ENCODE measurements at regions not wholly inside any gene's neighbourhood (a gene's known extent, or its start where the extent isn't known, plus 50 kb on each side); places are given as distances from the start of the nearest gene placed in this dataset.

- WGBS (ENCODE audit: insufficient coverage), result no CpG with 5 or more reads among the region's 2 CpGs
- no peak for DNase-seq
- H3K4me2 ChIP-seq (replicated peaks; ENCODE audit: extremely low read depth, low read length, poor library complexity, severe bottlenecking), result no peak overlapping the region
Measured at GRCh38 chr13:73974051-73974450, 160.2 kb downstream of the KLF12 start.

GRCh38 chr13:73973156-73973555, 161.0 kb downstream of the KLF12 start:
- intact Hi-C loops (cut with micrococcal nuclease), result no loop called here

More at GRCh38 chr13:73974051-73974450, 160.2 kb downstream of the KLF12 start:
- Histone ChIP-seq H3K36me3 (replicated peaks in 1 of 2; ENCODE audit: control insufficient read depth in 1 of 2, insufficient read depth in 2 of 2, low read length in 2 of 2) (no peaks in the 10 kb centered on the region), H3K4me3 (replicated peaks in 1 of 3; ENCODE audit: low read depth in 2 of 3, low read length in 3 of 3) (no peak overlapping the region), H4K20me1 (ENCODE audit: insufficient read depth, low read length) (no peaks in the 10 kb centered on the region), H3K27me3 (ENCODE audit: control insufficient read depth in 2 of 2, insufficient read depth in 2 of 2, low read length in 2 of 2) (no peaks in the 10 kb centered on the region), H3K9ac (ENCODE audit: insufficient read depth, low read length, poor library complexity, severe bottlenecking) (no peak overlapping the region), H3K9me3 (replicated peaks in 1 of 2; ENCODE audit: control insufficient read depth in 1 of 2, insufficient read depth in 1 of 2, low read length in 2 of 2) (peaks cover 6% of the 10 kb centered on the region in 2 donors), H3K4me1 (ENCODE audit: control insufficient read depth in 1 of 2, insufficient read depth in 2 of 2, low read length in 2 of 2) (no peaks in the 10 kb centered on the region), H2AFZ (ENCODE audit: insufficient read depth, low read depth, low read length, poor library complexity, severe bottlenecking) (no peak overlapping the region), H3K79me2 (ENCODE audit: insufficient read depth, low read length) (no peaks in the 10 kb centered on the region), H3K27ac (ENCODE audit: low read depth in 1 of 2, low read length in 2 of 2) (no peak overlapping the region)
- no peak for TF ChIP-seq CTCF (IDR thresholded peaks at IDR 0.05)
- intact Hi-C loops (cut with micrococcal nuclease), result no loop called here
- Mint-ChIP-seq H3K9me3 (peaks cover 3 to 12% (median 8%) of the 10 kb centered on the region in 7 donors), H3K4me3 (no peak overlapping the region), H3K27ac (no peak overlapping the region), H3K36me3 (no peaks in the 10 kb centered on the region), H3K27me3 (ENCODE audit: low read depth in 3 of 3) (peaks cover 0 to 2% (median 0%) of the 10 kb centered on the region in 3 donors), H3K4me1 (no peaks in the 10 kb centered on the region)

More at GRCh38 chr13:73973156-73973555, 161.0 kb downstream of the KLF12 start:
- Mint-ChIP-seq H3K4me1 (no peaks in the 10 kb centered on the region), H3K27me3 (ENCODE audit: low read depth in 3 of 3) (peaks cover 0 to 2% (median 0%) of the 10 kb centered on the region in 3 donors), H3K27ac (no peak overlapping the region), H3K9me3 (peaks cover 3 to 12% (median 8%) of the 10 kb centered on the region in 7 donors), H3K36me3 (no peaks in the 10 kb centered on the region), H3K4me3 (no peak overlapping the region)
- WGBS (ENCODE audit: insufficient coverage), result 100% methylated on average over 1 of the region's 2 CpGs
- Histone ChIP-seq H3K4me1 (ENCODE audit: control insufficient read depth in 1 of 2, insufficient read depth in 2 of 2, low read length in 2 of 2) (no peaks in the 10 kb centered on the region), H2AFZ (ENCODE audit: insufficient read depth, low read depth, low read length, poor library complexity, severe bottlenecking) (no peak overlapping the region), H3K4me2 (replicated peaks; ENCODE audit: extremely low read depth, low read length, poor library complexity, severe bottlenecking) (no peak overlapping the region), H3K79me2 (ENCODE audit: insufficient read depth, low read length) (no peaks in the 10 kb centered on the region), H3K4me3 (replicated peaks in 1 of 3; ENCODE audit: low read depth in 2 of 3, low read length in 3 of 3) (no peak overlapping the region), H3K9me3 (replicated peaks in 1 of 2; ENCODE audit: control insufficient read depth in 1 of 2, insufficient read depth in 1 of 2, low read length in 2 of 2) (peaks cover 6% of the 10 kb centered on the region in 2 donors), H3K9ac (ENCODE audit: insufficient read depth, low read length, poor library complexity, severe bottlenecking) (no peak overlapping the region), H3K36me3 (replicated peaks in 1 of 2; ENCODE audit: control insufficient read depth in 1 of 2, insufficient read depth in 2 of 2, low read length in 2 of 2) (no peaks in the 10 kb centered on the region), H3K27me3 (ENCODE audit: control insufficient read depth in 2 of 2, insufficient read depth in 2 of 2, low read length in 2 of 2) (no peaks in the 10 kb centered on the region), H3K27ac (ENCODE audit: low read depth in 1 of 2, low read length in 2 of 2) (no peak overlapping the region), H4K20me1 (ENCODE audit: insufficient read depth, low read length) (no peaks in the 10 kb centered on the region)
- TF ChIP-seq CTCF (IDR thresholded peaks at IDR 0.05), result no peak
- no peak for DNase-seq

Data from CD14-positive monocyte (primary cell).